NB4 (cell line): ENCODE measurements at regions not wholly inside any gene's neighbourhood (a gene's known extent, or its start where the extent isn't known, plus 50 kb on each side); places are given as distances from the start of the nearest gene placed in this dataset.

Experiments used
- POLR2A ChIP-seq: IDR thresholded peaks from 2 replicates; pipeline ENCODE4 v1.6.1; 2011; ENCODE audit warnings: mild to moderate bottlenecking; ENCODE audit not compliant: insufficient read length; ENCODE audit errors: extremely low read depth
- TF ChIP-seq, protein P1 (sequence below): IDR thresholded peaks from one replicate; pipeline ENCODE4 v1.5.1; 2012; ENCODE audit warnings: low read depth, low read length

DNA sequence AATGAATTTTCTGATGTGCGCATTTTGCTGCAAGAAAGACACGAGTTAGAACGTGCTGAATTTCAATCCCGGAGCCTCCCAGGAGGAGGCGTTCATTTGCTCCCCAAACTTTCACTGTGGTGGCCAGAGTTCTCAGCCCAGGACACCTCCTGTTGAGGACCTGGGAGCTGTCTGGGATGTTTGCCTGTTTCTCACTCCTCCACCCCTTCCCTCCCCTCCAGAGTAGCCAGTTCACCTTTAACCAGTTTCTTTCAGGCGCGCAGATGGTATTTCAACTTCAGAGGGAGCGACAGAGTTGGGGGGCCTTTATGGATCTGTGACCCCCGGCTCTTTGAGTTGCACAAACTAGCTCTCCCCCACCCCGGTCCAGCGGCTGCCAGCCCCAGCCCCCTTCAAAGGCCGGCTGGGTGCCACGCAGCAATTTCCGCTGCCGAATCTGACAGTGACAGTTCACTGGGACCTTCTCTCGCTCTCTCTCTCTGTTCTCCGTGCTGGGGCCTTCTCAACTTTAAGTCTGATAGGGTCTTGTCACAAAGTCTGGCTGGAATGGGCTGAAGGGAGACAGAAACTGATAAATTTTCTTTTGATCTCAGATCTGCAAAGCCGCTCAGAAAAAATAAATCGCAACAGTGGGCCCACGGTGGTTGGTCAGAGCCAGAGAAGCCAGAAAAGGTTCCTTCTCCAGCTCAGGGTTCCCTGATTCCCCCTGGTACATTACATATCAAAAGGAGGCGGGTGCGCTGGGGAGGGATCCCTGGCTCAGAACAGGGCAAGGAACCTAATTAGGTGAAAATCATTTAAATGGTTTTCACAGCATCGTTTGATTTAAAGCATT is 100.0 kb upstream of the STX18 start:
- TF ChIP-seq, protein P1, sequence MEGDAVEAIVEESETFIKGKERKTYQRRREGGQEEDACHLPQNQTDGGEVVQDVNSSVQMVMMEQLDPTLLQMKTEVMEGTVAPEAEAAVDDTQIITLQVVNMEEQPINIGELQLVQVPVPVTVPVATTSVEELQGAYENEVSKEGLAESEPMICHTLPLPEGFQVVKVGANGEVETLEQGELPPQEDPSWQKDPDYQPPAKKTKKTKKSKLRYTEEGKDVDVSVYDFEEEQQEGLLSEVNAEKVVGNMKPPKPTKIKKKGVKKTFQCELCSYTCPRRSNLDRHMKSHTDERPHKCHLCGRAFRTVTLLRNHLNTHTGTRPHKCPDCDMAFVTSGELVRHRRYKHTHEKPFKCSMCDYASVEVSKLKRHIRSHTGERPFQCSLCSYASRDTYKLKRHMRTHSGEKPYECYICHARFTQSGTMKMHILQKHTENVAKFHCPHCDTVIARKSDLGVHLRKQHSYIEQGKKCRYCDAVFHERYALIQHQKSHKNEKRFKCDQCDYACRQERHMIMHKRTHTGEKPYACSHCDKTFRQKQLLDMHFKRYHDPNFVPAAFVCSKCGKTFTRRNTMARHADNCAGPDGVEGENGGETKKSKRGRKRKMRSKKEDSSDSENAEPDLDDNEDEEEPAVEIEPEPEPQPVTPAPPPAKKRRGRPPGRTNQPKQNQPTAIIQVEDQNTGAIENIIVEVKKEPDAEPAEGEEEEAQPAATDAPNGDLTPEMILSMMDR, result no peak
- TF ChIP-seq POLR2A, result no peak
